ENCODE measurements at regions not wholly inside any gene's neighbourhood (a gene's known extent, or its start where the extent isn't known, plus 50 kb on each side); places are given as distances from the start of the nearest gene placed in this dataset.
"Not testable (repeated sequence)": the region's sequence is repeated elsewhere in the genome, so short reads cannot be mapped to it uniquely, and the experiment has no call there.

DNA sequence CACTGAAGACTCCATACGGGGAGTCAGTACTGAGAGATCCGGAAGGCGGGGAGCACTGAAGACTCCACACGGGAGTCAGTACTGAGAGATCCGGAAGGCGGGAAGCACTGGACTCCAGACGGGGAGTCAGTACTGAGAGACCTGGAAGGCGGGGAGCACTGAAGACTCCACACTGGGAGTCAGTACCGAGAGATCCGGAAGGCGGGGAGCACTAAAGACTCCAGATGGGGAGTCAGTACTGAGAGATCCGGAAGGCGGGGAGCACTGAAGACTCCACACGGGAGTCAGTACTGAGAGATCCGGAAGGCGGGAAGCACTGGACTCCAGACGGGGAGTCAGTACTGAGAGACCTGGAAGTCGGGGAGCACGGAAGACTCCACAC, 77.2 kb downstream of the DLL1 start:
- DNase-seq (ENCODE audit: low read depth), result not testable (repeated sequence)

DNA sequence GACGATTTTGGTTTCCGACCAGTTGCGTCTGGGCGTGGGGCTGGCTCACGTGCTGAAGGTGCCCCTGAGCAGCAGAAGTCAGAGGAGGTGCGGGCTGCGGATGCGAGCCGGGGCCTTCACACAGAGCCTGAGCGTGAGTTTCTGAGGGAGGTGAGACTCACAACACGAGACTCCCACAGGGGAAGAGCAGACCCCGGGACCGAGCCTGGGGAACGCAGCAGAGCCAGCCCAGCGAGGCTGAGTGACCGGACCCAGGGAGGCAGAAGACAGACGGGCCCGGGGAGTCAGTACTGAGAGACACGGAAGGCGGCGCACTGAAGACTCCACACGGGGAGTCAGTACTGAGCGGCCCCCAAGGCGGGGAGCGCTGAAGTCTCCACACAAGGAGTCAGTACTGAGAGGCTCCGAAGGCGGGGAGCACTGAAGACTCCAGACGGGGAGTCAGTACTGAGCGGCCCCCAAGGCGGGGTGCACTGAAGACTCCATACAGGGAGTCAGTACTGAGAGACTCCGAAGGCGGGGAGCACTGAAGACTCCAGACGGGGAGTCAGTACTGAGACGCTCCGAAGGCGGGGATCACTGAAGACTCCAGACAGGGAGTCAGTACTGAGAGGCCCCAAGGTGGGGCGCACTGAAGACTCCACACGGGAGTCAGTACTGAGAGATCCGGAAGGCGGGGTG, 77.8 kb downstream of the DLL1 start:
- no peak for DNase-seq (ENCODE audit: low read depth)

DNA sequence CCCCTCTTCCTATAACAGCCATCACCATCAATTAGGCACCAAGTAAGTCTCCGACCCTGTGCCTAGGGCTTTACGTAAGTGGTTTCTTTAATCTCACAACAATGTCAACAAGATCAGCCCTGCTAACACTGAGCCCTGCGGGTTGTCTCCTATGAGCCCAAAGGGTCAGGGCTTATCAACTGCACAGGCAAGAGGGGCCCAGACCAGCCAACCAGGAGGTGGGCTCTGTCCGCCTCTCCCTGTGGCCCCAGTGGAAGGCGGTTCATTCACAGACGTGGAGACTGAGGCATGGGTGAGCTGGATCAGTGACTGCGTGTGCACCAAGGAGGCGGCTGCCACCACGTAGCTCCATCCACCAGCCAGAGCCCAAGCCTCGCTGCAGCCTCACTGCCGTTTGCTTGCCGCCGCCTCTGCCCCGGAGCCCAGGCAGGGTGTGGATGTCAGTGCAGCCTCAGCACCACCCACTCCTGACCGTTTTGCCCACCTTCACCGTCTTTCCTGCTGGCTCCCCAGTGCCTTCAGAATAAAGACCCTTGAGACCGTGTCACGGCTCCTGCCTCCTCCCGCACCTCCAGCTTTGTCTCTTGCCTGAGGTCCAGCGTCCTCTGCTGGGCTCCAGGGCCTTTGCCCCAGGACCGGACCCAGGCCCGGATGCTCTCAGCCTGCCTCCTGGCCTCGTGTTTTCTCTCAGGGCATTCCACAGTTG, 78.7 kb downstream of the DLL1 start:
- no peak for DNase-seq (ENCODE audit: low read depth)

DNA sequence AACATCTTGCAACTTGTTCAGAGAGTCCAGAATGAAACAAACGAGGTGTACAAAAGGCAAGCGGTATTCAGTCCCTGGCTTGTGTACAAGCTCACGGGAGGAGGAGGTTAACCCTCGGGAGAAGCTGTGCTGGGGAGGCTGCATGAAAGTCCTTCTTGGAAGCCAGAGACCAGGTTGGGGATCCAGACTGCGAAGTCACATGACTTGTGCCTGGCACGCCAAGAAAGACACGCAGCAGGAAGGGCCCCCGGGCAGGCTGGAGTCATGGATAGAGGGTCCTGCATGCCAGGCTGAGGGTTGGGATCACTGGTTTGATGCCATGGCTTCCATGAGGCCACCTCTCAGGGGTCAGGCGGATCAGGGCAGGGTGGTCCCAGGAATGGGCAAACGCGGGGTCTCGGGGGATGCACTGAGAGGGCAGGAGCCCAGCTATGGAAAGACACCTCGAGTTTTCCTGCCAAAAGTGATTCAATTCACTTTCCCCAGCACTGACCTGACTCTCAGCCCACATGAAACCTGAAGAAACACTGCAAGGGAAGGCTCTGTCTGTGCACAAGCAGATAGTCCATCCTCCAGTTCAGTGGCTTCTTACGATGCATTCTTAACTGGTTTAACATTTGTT, 79.4 kb downstream of the DLL1 start:
- no peak for DNase-seq (ENCODE audit: low read depth)

DNA sequence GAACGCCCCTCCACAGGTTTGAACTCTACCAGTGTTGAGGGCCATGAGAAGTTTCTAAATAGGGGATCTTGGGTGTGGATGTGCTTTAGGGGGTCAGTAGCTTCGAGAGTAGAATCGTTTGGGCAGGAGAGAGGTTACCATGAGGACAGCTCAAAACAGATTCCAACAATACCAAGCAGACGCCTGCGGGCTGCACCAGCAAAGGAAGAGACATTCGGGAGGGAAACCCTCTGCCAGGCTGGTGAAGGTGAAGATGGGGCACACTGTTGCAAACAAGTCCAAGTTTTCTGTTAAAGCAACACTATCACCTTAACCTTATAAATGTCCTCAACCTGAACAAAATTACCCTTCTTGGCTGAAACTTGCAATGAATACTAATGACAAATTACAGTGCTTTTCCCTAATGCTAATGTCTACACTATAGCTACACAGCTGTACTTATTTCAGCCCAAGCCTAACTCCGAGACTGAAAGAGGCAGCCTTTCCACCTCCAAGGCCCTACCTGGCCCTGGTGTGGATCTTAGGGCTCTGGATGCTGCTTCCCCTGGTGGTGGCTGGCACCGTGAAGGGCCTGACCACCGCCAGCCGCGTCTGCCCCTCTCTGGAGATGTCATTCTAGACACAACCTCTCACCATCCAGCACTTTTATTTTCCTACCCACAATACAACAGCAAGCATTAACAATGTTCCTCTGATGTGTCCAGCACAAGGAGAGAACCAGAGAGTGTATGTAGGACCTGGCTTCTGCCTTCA, 80.1 kb downstream of the DLL1 start:
- no peak for DNase-seq (ENCODE audit: low read depth)

DNA sequence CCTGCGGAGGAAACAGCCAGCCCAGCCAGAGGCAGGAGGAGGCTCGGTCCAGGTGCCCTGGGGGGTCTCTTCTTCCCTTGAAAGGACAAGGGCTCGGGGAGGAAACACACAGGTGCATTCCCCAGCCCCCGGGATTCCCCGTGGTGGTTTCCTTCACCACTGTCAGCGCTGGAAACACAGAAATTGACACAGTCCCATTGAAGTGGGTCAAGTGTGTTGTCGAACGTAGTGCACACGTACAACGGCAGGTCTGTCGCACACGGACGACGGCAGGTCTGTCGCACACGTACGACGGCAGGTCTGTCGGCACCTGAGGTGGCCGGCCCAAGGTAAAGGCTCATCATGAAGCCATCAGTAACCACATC, 80.9 kb downstream of the DLL1 start:
- DNase-seq (ENCODE audit: low read depth), result no peak

DNA sequence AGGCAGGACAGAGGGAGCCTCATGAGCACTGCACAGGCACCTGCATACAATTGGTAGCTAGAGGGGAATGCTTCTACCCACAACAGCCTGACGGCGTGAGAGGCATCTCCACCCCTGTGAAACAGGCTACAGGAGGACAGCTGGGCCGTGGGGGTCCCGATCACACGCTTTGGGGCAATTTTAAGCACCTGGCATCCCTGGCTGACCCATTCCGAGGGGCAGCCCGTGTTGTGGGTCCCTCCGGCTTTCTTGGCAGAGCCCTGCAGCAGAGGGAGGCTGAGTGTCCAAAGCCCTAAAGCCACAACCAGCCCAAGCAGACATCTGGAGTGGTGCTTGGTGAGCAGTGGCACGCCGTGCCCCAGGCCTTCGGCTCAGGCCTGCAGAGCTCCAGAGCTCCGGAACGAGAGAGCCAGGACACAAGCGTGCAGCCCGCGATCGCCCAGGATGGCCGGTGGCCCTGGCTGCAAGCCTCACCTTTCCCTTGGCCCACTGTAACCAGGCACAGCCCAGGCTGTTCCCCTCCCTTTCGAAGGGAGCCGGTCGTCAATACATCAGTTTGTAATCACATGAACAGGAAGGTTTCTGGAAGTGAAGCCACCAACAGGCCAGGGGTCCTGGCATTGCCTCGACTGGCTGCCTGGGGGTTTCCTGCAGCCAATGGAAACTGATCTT, 81.4 kb downstream of the DLL1 start:
- DNase-seq (ENCODE audit: low read depth), result no peak

DNA sequence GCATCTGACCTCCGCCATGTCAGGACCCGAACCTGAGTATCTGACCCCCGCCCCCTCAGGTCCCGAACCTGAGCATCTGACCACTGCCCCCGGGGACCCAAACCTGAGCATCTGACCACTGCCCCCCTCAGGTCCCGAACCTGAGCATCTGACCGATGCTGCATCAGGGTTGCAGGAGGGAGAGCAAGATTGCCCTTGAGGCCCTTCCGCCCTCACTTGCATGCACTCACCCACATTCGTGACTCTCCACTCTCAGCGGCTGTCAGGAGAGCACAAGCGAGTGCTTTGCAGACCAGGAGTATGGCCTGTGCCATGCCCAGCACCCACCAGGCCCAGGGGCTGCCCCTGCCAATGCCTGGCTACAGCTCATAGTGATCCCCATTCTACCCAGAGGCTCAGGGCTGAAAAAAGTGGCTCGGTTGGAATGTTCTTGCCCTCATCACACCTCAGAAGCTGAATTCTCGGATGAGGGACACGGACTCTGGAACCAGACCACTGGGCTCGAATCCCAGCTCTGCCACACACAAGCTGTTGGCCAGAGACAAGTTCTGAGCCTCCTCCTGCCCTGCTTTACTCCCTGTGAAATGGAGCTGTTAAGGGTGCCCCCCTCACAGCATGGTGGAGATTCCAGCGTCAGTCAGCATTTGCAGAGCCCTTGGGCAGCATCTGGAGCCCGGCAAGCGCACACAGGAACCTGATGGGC, 82.1 kb downstream of the DLL1 start:
- DNase-seq (ENCODE audit: low read depth), result no peak

DNA sequence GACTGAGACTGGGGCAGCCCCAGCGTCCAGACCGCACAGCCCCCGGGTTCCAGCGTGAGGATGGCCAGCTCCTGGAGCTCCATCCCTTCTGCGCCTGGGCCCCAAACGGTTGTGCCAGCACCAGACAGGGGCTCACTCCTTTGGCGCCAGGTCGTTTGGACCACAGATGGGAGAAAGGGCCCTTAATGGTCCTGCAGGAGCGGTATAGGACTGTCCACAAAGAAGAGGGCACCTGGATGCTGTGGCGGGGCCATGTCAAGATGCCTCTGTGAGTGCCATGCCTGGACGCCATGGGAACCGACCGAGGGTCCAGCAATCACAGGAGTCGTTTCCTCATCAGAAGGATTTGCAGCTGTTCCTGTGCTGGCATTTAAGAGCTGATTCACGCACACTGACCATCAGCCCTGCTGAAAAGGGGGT, 82.7 kb downstream of the DLL1 start:
- DNase-seq (ENCODE audit: low read depth), result no peak

DNA sequence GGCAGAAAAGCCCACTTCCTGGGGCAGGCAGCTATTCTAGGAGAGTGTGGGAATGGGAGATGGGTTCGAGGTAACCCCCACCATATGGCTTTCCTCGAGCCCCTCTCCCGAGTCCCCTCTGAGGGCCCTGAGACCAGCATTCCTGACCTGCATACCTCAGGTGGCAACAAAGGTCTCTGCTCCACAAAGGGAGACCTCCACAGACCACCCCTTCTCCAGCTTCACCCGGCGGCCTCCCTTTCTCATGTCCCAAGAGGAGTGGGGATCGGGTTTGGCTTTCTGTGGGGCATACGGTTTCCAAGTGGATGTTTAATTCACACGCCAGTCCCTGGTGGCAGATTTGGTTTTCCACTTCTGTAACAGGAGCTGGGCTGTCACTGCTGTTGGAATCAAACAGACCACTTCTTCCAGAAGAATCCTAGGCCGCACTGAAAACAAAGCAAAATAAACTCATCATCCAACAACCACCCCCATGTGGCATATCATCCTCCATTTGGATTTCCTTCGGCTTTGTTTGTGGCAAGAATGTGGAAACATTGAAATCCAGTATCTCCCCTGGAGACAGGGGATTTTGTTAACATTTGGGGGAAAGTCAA, 83.2 kb downstream of the DLL1 start:
- DNase-seq (ENCODE audit: low read depth), result no peak

DNA sequence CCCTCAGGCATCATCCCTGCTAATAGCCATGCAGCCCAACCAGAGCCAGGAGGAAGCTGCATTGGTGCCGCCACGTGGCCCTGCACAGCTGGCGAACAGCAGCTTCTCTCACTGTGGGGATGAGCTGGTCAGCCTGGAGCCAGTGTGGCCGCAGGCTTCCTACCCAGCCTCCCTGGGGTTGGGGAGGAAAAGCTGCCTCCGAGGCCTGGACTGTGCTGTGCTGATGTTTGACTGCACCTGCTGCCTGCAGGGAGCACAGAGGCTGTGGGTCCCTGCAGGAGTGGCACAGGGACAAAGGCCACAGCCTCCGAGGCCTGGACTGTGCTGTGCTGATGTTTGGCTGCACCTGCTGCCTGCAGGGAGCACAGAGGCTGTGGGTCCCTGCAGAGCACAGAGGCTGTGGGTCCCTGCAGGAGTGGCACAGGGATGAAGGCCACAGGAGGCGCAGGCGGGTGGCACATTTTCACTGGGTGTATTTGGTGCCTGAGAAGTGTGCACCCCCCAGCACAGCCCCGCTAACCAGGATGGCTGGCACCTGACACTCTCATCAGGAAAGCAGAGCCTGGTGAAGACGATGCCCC, 83.9 kb downstream of the DLL1 start:
- DNase-seq (ENCODE audit: low read depth), result no peak

DNA sequence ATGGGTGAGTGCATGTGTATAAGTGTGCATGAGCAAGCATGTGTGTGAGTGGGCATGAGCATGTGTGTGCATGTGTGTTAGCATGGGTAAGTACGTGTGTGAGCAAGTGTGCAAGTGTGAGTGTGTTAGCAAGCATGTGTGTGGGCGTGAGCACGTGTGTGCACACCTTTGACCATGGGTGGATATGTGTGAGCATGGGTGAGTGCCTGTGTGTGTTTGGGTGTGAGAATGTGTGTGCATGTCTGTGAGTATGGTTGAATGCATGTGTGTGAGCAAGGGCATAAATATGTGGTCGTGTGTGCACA, 84.6 kb downstream of the DLL1 start:
- no peak for DNase-seq (ENCODE audit: low read depth)

DNA sequence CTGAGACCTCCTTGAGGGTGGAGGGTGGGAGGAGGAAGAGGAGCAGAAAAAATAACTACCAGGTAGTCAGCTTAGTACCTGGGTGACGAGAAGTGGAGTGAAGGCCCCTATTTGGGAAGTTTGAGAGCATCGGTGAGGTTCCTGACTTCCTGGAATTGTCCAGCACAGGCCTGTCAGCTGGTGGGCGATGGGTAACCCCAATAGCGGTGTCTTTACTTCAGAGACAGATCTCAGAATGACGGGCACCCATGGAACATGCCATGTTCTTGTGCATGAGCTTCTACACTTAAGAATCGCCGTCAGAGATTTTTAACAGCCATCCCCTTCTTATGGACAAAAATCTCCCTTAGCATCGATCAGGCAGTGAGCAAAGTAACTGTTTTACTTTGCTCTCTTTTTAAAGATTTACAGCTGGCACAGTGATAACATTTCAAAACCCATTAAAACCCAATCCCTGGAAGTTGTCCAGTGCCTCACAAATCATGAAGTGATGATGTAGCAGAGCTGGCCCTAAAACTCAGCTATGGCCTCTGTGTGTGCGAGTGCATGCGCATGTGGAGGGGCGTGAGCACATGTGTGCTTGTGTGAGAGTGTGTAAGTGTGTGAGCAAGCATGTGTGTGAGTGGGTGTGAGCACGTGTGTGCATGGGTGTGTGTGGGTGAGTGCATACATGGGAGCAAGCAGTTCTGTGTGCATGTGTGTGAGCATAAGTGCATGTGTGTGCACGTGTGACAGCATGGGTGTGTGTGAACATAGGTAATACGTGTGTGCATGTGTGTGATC, 85.2 kb downstream of the DLL1 start:
- DNase-seq (ENCODE audit: low read depth), result no peak

DNA sequence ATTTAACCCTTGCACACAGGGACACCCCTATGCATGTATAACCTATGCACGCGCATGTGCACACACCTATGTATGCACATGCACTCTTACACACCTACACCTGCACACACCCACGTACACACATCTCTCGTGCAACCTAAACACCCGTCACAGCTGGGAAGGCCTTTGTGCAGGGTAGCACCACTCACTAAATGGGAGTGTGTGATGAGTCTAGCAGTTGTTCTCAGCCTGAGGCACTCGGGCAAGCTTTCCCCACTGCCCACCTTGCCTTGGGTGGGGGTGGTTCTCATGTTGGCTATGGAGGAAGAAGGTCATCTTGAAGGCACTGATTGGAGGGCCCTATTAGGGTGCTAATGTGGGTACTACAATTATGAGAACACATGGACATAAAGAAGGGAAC, 85.8 kb downstream of the DLL1 start:
- no peak for DNase-seq (ENCODE audit: low read depth)

DNA sequence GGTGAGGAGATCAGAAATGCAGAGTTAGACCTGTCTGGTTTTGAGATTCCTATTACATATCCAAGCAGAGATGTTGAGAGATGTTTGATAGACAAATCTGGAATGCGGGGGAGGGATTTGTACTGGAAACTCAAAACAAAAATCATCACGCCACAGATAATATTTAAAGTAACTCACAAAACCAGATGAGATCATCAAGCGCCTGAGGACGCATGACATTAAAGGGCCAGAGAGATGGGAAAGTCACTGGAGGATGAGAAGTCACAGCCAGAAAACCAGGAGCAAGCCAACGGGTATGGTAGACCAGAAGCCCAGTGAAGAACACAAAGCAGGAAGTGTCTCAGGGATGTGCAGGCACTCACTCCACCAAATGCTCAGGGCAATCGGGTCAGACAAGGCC, 87.7 kb downstream of the DLL1 start:
- DNase-seq (ENCODE audit: low read depth), result no peak

DNA sequence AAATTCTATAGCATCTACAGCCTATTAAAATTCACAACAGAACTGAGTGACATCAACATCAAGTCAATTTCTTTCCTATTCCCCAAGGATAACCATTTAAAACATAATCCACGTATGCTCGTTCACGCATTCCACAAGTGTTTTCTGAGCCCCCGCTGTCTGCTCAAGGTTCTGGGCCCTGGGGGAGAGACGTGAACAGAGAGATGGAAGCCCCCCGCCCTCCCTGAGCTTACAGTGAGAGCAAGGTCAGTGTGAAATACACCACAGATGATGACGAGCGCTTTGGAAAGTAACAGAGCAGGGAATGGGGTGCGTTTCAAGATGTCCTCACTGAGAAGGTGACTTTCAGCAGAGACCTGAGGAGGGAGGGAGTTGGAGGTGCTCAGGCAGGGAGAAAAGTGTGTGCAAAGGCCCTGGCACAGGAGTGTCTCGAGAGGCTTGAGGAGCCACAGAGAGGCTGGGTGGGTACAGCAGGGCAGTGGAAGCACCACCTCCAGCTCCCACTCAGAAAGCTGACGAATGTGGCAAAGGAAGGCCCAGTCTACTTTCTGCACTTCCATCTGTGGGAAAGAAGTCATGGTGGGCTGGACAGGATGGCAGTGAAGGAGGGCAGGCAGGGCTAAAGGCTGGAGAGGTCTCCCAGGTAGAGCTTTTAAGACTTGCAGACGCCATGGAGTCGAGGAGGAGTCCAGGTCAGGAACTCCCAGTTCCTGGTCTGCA, 88.3 kb downstream of the DLL1 start:
- DNase-seq (ENCODE audit: low read depth), result no peak

DNA sequence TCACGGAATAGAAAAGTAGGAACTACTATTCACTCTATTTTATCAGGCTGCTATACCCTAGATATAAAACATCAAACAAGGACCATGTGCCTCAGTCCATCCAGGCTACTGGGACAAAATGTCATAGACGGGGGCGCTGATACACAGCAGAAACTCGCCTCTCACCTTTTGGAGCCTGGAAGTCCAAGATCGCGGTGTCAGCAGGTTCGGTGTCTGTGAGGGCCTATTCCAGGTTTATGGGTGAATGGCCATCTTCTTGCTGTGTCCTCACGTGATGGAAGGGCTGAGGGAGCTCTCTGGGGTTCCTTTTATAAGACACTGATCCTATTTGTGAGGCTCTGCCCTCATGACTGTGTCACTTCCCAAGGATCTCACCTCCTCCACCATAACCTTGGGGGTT, 89.5 kb downstream of the DLL1 start:
- no peak for DNase-seq (ENCODE audit: low read depth)

DNA sequence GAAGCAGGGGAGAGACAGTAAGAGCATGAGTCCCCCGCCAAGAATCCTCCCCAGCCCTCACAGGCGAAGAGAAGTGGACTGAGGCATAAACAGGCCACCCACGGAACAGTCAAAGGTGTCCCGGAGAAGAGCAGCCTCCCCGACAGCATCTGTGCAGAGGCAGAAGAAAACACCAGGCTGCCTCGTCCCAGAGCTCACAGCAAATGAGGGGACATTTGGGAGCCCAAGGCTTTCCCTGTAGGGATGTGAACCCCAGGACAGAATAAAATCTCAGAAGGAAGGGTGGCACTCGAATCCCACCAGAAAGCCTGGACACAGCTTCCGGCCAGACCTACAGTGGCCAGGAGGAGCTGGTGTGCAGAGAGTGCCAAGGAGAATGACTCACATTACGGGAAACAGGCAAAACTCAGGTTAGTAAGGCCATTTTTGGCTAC, 90.4 kb downstream of the DLL1 start:
- no peak for DNase-seq (ENCODE audit: low read depth)

DNA sequence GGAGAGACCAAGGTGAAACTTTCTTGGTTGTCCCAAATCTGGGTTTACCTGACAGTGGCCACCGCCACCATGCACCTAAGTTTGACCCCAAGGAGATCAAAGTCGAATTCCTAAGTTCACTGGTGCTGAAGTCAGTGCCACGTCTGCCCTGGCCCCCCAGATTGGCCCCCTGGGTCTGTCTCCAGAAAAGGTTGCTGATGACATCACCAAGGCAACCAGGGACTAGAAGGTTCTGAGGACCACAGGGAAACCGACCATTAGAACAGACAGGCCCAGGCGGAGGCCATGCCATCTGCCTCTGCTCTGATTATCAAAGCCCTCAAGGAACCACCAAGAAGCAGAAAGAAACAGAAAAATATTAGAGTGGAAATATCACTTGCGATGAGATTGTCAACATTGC, 91.2 kb downstream of the DLL1 start:
- no peak for DNase-seq (ENCODE audit: low read depth)

DNA sequence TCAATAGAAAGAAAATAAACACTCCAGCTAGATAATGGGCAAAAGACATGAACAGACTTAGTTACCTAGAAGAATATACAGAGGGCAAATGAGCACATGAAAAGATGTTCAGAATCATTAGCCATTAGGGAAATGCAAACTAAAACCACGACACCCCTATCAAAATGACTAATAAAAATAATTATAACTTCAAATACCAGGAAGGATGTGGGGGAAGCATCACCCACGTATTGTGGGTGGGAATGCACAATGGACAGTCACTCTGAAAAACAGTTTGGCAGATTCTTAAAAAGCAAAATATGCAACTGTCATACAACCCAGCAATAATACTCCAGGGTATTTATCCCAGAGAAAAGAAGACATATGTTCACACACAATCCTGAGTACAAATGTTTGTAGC, 92.6 kb downstream of the DLL1 start:
- DNase-seq (ENCODE audit: low read depth), result no peak
